ENCODE measurements at regions not wholly inside any gene's neighbourhood (a gene's known extent, or its start where the extent isn't known, plus 50 kb on each side); places are given as distances from the start of the nearest gene placed in this dataset.

DNA sequence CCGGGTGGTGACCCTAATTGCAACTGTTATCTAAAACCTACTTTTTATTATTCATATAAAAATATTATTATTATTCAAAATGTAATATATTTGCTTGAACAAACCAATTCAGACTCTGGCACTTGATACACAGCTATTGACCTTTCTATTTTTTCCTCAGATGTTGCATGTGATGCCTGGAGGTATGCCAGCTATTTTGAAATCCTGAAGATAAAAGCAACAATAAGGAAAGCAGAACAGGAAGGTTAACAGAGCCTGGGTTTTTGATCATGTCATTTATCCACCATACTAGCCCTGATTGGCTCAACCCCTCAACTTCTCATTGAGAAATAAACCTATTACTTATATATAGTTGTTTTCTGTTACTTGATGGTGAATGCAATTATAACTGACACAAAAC is 340.9 kb upstream of the KIF2A start:
- H3K9me3 ChIP-seq = no peaks in the 10 kb centered on the region
- no peaks in the 10 kb centered on the region for H3K36me3 ChIP-seq (replicated peaks in 1 of 2; ENCODE audit: control insufficient read depth in 1 of 2, insufficient read depth in 2 of 2, low read length in 1 of 2)
- WGBS (ENCODE audit: low lambda C conversion rate) = 61% methylated on average over 1 of the region's 1 CpG
- no peaks in the 10 kb centered on the region for H3K4me1 ChIP-seq (ENCODE audit: control insufficient read depth in 1 of 2, insufficient read depth in 2 of 2, low read depth in 1 of 2, low read length in 1 of 2)
- no peak for DNase-seq
- no peak for TF ChIP-seq NFIC (IDR thresholded peaks at IDR 0.05; ENCODE audit: borderline replicate concordance)
- TF ChIP-seq, protein P1, sequence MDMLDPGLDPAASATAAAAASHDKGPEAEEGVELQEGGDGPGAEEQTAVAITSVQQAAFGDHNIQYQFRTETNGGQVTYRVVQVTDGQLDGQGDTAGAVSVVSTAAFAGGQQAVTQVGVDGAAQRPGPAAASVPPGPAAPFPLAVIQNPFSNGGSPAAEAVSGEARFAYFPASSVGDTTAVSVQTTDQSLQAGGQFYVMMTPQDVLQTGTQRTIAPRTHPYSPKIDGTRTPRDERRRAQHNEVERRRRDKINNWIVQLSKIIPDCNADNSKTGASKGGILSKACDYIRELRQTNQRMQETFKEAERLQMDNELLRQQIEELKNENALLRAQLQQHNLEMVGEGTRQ (IDR thresholded peaks at IDR 0.05; ENCODE audit: borderline replicate concordance, low read depth, low read length) = no peak
- TF ChIP-seq, protein P2, sequence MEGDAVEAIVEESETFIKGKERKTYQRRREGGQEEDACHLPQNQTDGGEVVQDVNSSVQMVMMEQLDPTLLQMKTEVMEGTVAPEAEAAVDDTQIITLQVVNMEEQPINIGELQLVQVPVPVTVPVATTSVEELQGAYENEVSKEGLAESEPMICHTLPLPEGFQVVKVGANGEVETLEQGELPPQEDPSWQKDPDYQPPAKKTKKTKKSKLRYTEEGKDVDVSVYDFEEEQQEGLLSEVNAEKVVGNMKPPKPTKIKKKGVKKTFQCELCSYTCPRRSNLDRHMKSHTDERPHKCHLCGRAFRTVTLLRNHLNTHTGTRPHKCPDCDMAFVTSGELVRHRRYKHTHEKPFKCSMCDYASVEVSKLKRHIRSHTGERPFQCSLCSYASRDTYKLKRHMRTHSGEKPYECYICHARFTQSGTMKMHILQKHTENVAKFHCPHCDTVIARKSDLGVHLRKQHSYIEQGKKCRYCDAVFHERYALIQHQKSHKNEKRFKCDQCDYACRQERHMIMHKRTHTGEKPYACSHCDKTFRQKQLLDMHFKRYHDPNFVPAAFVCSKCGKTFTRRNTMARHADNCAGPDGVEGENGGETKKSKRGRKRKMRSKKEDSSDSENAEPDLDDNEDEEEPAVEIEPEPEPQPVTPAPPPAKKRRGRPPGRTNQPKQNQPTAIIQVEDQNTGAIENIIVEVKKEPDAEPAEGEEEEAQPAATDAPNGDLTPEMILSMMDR (IDR thresholded peaks at IDR 0.05) = no peak
- no peak for TF ChIP-seq EZH2phosphoT487 (IDR thresholded peaks at IDR 0.05; ENCODE audit: borderline replicate concordance, low read depth)
- H3K27ac ChIP-seq (ENCODE audit: low read depth in 2 of 2, low read length in 1 of 2) = no peak overlapping the region
- no peak overlapping the region for H3K4me2 ChIP-seq
- POLR2A ChIA-PET = no interaction called here
- no peaks in the 10 kb centered on the region for H3K79me2 ChIP-seq (ENCODE audit: insufficient read depth)
- H3F3A ChIP-seq (replicated peaks; ENCODE audit: insufficient read depth) = no peaks in the 10 kb centered on the region
- H2AFZ ChIP-seq (ENCODE audit: low read depth) = no peak overlapping the region
- H4K20me1 ChIP-seq (ENCODE audit: insufficient read depth) = no peaks in the 10 kb centered on the region
- H3K9ac ChIP-seq = no peak overlapping the region
- H3K4me3 ChIP-seq (ENCODE audit: low read depth in 2 of 2, low read length in 1 of 2) = no peak overlapping the region
- H3K27me3 ChIP-seq (ENCODE audit: insufficient read depth) = no peaks in the 10 kb centered on the region
- no peaks in the 10 kb centered on the region for H3K9me2 ChIP-seq
- CTCF ChIA-PET = interaction anchor here (1.3 kb wide), 1 partner anchor 179 kb away, joined by 4 read pairs; no protein-coding TSS in a partner anchor

DNA sequence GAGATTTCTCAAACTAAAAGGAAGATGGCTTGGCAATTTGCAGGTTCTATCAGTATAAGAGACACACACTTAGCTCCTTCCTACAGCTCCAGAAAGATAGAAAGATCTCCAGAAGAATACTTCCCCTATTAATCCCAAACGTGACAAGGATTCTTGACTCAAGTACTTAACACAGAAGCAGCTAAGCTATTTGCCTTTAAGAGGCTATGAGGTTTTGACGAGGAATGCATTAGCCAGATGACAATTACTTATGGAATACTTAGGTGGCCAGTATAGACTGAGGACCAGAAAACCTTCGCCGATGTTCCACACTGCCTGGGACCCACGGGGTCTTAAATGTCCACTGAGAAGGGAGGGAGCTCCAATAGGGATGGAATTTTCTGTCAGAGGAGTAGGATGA is 340.5 kb upstream of the KIF2A start:
- no peaks in the 10 kb centered on the region for H3K36me3 ChIP-seq (replicated peaks in 1 of 2; ENCODE audit: control insufficient read depth in 1 of 2, insufficient read depth in 2 of 2, low read length in 1 of 2)
- DNase-seq = no peak
- H3K27ac ChIP-seq (ENCODE audit: low read depth in 2 of 2, low read length in 1 of 2) = no peak overlapping the region
- no peak overlapping the region for H2AFZ ChIP-seq (ENCODE audit: low read depth)
- CTCF ChIA-PET = interaction anchor here (0.8 to 1.3 kb wide), 2 partner anchors 31 to 178 kb away, joined by 3 to 4 read pairs; no protein-coding TSS in a partner anchor
- POLR2A ChIA-PET = no interaction called here
- no peak for TF ChIP-seq SIN3A (IDR thresholded peaks at IDR 0.05; ENCODE audit: borderline replicate concordance, low read depth, low read length)
- no peak for TF ChIP-seq TAF1 (IDR thresholded peaks at IDR 0.05; ENCODE audit: borderline replicate concordance, low read depth, low read length)
- TF ChIP-seq, protein P3, sequence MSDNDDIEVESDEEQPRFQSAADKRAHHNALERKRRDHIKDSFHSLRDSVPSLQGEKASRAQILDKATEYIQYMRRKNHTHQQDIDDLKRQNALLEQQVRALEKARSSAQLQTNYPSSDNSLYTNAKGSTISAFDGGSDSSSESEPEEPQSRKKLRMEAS (IDR thresholded peaks at IDR 0.05; ENCODE audit: low read depth) = no peak
- TF ChIP-seq RFX5 (IDR thresholded peaks at IDR 0.05; ENCODE audit: low read length) = no peak
- no peak for TF ChIP-seq MEF2A (IDR thresholded peaks at IDR 0.05; ENCODE audit: borderline replicate concordance, low read depth)
- no peak for TF ChIP-seq CHD2 (IDR thresholded peaks at IDR 0.05; ENCODE audit: low read length, partially characterized antibody)
- no peak for TF ChIP-seq FOSL2 (IDR thresholded peaks at IDR 0.05; ENCODE audit: borderline replicate concordance, low read depth)
- TF ChIP-seq NFIC (IDR thresholded peaks at IDR 0.05; ENCODE audit: borderline replicate concordance) = no peak
- TF ChIP-seq RAD21 (IDR thresholded peaks at IDR 0.05; ENCODE audit: low read length) = no peak
- no peak for TF ChIP-seq RCOR1 (IDR thresholded peaks at IDR 0.05; ENCODE audit: low read length)
- TF ChIP-seq, protein P4, sequence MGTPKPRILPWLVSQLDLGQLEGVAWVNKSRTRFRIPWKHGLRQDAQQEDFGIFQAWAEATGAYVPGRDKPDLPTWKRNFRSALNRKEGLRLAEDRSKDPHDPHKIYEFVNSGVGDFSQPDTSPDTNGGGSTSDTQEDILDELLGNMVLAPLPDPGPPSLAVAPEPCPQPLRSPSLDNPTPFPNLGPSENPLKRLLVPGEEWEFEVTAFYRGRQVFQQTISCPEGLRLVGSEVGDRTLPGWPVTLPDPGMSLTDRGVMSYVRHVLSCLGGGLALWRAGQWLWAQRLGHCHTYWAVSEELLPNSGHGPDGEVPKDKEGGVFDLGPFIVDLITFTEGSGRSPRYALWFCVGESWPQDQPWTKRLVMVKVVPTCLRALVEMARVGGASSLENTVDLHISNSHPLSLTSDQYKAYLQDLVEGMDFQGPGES (IDR thresholded peaks at IDR 0.05; ENCODE audit: low read depth, low read length) = no peak
- TF ChIP-seq EP300 (IDR thresholded peaks at IDR 0.05; ENCODE audit: borderline replicate concordance in 1 of 2, low read depth in 1 of 2, low read length in 1 of 2) = no peak
- TF ChIP-seq FOXJ3 (CRISPR knock-in tag; IDR thresholded peaks at IDR 0.05) = no peak
- TF ChIP-seq POLR2AphosphoS5 (IDR thresholded peaks at IDR 0.05; ENCODE audit: low read depth, low read length) = no peak
- no peak for TF ChIP-seq GATA2 (CRISPR knock-in tag; IDR thresholded peaks at IDR 0.05)
- no peaks in the 10 kb centered on the region for H4K20me1 ChIP-seq (ENCODE audit: insufficient read depth)
- no peaks in the 10 kb centered on the region for H3K79me2 ChIP-seq (ENCODE audit: insufficient read depth)
- H3K9ac ChIP-seq = no peak overlapping the region
- 47% methylated on average over 5 of the region's 5 CpGs for WGBS (ENCODE audit: low lambda C conversion rate)
- H3K9me2 ChIP-seq = no peaks in the 10 kb centered on the region
- no peak overlapping the region for H3K4me2 ChIP-seq
- H3K27me3 ChIP-seq (ENCODE audit: insufficient read depth) = no peaks in the 10 kb centered on the region
- no peak overlapping the region for H3K4me3 ChIP-seq (ENCODE audit: low read depth in 2 of 2, low read length in 1 of 2)
- no peaks in the 10 kb centered on the region for H3K9me3 ChIP-seq
- no peaks in the 10 kb centered on the region for H3F3A ChIP-seq (replicated peaks; ENCODE audit: insufficient read depth)
- H3K4me1 ChIP-seq (ENCODE audit: control insufficient read depth in 1 of 2, insufficient read depth in 2 of 2, low read depth in 1 of 2, low read length in 1 of 2) = no peaks in the 10 kb centered on the region
